ENCODE measurements at regions not wholly inside any gene's neighbourhood (a gene's known extent, or its start where the extent isn't known, plus 50 kb on each side); places are given as distances from the start of the nearest gene placed in this dataset.

- DNase-seq = no peak
Observed at GRCh38 chr1:223445402-223445801, 52.2 kb downstream of the CCDC185 start.

DNA sequence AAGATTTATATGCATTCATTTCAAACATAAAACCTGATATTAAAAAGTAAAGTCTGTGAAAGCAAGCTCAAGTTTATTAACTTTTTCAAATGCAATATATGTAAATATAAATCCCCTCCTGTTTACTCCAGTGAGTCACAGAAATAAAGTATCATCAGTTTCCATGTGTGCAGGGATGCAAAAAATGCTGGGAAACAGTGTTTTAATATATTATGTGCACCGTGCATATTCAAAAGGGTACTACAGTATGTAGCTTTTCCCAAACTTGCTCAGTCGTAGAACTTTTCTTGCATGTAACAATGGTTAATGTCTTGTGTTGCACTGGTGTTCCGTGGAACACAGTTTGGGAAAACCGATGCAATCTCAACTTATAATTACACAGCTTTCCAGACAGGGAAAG lies 60.7 kb downstream of the CCDC185 start:
- DNase-seq = no peak

- no peak for DNase-seq
Observed at GRCh38 chr1:223454959-223455358, 61.7 kb downstream of the CCDC185 start.

DNA sequence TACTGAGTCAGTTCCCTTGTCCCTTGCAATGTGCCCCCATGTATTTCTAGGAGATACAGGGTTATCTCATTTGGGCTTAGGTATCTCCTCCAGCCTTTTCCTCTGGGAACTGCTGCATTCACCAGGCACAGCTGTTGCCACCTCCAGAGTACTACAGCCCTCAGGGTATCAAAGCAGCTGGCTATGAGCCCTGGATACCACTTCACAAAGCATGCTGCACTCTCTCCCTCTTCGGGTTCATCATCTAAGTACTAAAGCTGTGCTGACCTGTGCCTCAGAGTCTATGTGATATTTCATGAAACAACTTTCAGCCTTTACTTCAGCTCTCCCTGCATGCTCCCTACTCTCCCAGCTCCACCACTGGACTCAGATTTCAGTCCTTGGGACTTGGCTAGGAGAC lies 62.3 kb downstream of the CCDC185 start:
- DNase-seq = no peak

DNA sequence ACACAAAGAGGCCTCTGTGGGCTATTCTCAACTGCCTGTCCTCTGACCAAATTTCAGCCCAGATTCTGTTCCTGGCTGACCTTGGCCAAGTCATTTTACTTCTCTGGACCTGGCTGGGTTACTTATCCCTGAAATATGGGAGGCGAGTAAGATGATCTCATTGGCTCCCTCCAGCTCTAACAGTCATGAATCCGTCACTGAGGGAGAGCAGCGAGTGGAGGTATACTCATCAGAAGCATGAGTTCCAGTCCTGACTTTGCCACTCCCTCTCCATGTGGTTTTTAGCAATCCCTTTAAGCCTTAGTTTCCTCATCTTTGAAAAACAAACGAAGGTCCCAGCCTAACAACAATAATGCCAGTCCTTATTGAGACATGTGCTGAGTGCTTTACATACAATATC lies 63.5 kb downstream of the CCDC185 start:
- DNase-seq = no peak

DNA sequence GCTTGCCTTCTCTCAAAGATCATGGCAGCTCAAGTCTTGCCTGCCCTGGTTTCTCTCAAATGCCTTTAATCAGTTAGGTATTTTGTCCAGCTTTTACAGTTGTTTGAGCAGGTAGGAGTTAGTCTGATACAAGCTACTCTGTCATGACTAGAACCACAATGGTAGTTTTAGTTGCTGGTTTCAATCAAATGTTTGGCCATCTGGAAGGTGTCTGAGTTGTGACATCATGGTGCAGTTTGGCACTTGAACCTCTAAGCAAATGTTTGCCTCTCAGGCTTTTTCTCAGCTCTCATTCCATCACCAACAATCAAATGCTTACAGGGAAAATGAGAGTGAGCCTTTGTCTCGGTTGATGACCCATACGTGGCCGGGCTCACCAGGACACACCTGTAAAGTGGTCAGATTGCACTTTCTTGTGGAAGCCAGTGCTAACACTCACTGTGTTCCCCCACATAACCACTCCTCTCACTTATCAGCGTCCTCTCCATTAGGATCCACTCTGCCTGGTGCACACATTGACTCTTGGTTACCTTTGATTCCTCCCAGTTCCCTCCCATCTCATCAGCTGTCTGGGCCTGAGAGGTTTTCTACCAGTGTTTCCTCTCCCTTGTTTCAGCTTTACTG lies 67.5 kb downstream of the CCDC185 start:
- DNase-seq = no peak

- DNase-seq = no peak
Observed at GRCh38 chr1:223462047-223462630, 68.9 kb downstream of the CCDC185 start.

- no peak for DNase-seq
Observed at GRCh38 chr1:223462866-223463404, 69.7 kb downstream of the CCDC185 start.

GRCh38 chr1:223466151-223466550 lies 72.9 kb downstream of the CCDC185 start:
- DNase-seq = no peak

DNA sequence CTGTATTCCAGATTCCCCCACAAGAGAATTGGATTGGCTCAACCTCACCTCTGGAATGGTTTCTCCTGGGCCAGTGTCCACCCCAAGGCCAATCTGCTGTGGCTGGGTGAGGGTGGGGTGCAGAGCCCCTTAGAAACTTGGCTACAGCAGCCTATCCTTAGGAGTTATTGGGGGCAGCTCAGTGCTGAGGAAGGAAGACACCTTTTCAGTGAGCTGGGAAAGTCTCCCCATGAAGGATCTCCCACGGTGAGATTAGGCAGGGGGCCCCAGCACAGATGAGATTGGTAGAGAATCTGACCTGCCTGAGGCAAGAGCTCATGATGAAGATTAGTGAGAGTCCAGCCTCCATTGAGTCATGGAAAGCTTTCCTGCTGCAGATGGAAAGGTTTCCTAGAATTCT lies 78.4 kb downstream of the CCDC185 start:
- no peak for DNase-seq

- DNase-seq = no peak
Observed at GRCh38 chr1:223472057-223472456, 78.8 kb downstream of the CCDC185 start.

- no peak for DNase-seq
Observed at GRCh38 chr1:223473601-223474344, 80.6 kb downstream of the CCDC185 start.

DNA sequence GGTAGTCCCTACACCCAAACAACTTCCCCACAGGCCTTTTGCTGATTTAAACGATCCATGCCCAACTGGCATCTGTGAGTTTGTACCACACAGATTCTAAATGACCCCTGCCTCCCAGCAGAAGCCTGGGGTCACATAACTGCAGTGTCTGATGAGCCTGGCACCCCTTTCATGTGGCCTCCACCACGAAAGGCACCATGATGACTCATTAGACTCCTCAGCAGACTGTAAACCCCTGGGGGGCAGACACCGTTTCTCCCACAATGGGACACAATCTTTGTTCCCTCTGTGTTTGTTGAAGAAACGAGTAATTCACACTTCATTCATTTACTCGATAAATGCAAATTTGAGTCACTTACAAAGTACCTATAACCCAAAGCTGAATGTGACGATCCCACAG lies 81.6 kb downstream of the CCDC185 start:
- DNase-seq = no peak

DNA sequence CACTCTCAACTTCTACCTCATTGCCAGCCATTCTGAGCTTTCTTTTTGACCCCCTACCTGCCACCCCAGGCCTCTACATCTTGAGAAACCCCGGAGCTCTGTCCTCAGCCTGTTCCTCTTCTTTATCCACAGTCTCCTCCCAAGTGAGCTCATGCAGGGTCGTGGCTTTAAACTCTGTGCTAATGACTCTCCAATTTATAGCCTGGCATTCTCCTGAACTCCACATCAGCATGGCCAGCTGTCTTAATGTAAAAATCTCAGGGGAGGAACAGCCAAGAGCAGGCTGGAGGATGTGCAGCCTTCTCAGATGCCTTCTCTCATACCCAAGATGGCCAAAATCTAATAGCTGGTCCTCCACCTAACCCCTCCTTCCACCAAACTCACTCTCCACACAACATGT lies 84.2 kb downstream of the CCDC185 start:
- no peak for DNase-seq

- DNase-seq = no peak
Observed at GRCh38 chr1:223478606-223479005, 85.4 kb downstream of the CCDC185 start.

- DNase-seq = no peak
Observed at GRCh38 chr1:223479261-223479660, 86.0 kb downstream of the CCDC185 start.

DNA sequence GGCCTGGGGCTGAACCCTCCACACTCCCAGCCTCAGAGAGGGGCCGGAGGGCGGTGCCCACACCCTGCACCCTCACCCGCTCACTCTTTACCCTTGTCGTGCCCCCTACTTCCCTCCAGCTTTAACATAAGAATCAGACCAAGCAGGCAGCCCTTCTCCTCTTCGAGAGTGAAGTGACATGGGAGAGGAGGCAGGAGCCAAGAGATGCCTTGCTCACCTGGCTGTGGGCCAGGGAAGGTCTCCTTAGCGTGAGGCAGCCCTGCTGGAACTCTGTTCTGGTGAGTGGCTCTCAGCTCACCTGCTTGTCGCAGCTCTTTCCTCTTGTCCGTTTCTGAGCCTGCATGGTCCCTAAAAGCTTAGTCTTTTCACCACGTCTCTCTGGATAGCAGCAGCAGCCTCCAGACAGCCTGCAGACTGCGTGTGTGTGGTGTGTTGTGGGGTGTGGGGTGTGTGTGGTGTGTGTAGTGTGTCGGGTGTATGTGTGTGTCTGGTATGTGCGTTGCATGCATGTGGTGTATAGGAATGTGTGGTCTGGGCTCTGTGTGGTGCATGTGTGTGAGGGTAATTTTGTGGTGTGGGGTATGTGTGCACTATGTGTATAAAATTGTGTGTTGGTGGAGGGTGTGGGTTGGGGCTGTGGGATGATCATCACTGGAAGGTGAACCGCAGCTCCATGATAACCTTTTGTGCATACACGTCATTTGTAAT lies 86.7 kb downstream of the CCDC185 start:
- DNase-seq = no peak

- DNase-seq = no peak
Observed at GRCh38 chr1:223482132-223482531, 88.9 kb downstream of the CCDC185 start.

GRCh38 chr1:223482766-223483165 lies 89.6 kb downstream of the CCDC185 start:
- no peak for DNase-seq

- DNase-seq = no peak
Observed at GRCh38 chr1:223483511-223483910, 90.3 kb downstream of the CCDC185 start.

- no peak for DNase-seq
Observed at GRCh38 chr1:223486366-223486765, 93.2 kb downstream of the CCDC185 start.

All from muscle of back (tissue), 3 donors.